ENCODE measurements at regions not wholly inside any gene's neighbourhood (a gene's known extent, or its start where the extent isn't known, plus 50 kb on each side); places are given as distances from the start of the nearest gene placed in this dataset.

DNA sequence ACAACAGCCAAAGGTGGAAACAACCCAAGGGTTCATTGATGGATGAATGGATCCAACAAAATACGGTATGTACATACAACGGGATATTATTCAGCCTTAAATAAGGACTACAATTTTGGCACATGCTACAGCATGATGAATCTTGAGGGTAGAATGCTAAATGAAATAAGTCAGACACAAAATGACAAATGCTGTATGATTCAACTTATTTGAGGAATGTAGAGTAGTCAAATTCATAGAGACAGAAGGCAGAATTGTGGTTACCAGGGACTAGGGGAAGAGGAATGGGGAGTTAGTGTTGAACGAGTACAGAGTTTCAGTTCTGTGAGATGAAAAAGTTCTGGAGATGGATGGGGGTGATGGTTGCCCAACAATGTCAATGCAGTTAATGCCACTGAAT lies 118.0 kb upstream of the PAXBP1 start:
- Histone ChIP-seq H3K4me3 (no peak overlapping the region), H3K9me3 (no peaks in the 10 kb centered on the region), H3K4me1 (no peaks in the 10 kb centered on the region), H3K27me3 (no peaks in the 10 kb centered on the region), H3K27ac (no peak overlapping the region), H3K36me3 (no peaks in the 10 kb centered on the region)
- 70% methylated on average over 3 of the region's 3 CpGs for WGBS (ENCODE audit: insufficient coverage, low coverage, low lambda C conversion rate, missing lambda C conversion rate)
- DNase-seq, result no peak
- TF ChIP-seq, protein P1, sequence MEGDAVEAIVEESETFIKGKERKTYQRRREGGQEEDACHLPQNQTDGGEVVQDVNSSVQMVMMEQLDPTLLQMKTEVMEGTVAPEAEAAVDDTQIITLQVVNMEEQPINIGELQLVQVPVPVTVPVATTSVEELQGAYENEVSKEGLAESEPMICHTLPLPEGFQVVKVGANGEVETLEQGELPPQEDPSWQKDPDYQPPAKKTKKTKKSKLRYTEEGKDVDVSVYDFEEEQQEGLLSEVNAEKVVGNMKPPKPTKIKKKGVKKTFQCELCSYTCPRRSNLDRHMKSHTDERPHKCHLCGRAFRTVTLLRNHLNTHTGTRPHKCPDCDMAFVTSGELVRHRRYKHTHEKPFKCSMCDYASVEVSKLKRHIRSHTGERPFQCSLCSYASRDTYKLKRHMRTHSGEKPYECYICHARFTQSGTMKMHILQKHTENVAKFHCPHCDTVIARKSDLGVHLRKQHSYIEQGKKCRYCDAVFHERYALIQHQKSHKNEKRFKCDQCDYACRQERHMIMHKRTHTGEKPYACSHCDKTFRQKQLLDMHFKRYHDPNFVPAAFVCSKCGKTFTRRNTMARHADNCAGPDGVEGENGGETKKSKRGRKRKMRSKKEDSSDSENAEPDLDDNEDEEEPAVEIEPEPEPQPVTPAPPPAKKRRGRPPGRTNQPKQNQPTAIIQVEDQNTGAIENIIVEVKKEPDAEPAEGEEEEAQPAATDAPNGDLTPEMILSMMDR (IDR thresholded peaks at IDR 0.05), result no peak
- ATAC-seq, result no peak
- intact Hi-C loops (cut with DNase I), result no loop called here

DNA sequence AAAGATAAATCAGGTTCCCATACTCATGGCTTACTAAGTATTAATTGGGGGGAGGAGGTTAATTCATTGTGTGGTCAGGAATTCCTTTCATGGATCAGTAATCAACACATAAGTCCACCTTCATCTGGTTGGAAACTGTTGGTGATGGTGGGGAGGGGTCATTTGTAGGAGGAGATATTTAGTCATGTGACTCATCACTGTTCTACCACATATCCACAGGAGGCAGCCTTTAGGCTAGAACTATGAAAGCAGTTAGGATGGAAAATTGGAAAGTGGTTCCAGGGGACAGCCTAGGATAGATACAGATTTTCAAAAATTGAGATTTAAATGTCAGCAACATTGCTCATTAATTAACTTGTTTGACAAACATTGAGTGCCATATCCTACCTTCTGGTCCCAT lies 122.8 kb upstream of the PAXBP1 start:
- TF ChIP-seq, protein P1 (IDR thresholded peaks at IDR 0.05), result no peak
- TF ChIP-seq POLR2A (IDR thresholded peaks at IDR 0.05), result no peak
- no peaks in the 10 kb centered on the region for H3K27me3 ChIP-seq
- DNase-seq (no peak), ATAC-seq (no peak)
- H3K9me3 ChIP-seq, result no peaks in the 10 kb centered on the region
- no peaks in the 10 kb centered on the region for H3K36me3 ChIP-seq
- no peak overlapping the region for H3K4me3 ChIP-seq
- H3K27ac ChIP-seq, result no peak overlapping the region
- intact Hi-C loops (cut with DNase I), result no loop called here
- H3K4me1 ChIP-seq, result no peaks in the 10 kb centered on the region

DNA sequence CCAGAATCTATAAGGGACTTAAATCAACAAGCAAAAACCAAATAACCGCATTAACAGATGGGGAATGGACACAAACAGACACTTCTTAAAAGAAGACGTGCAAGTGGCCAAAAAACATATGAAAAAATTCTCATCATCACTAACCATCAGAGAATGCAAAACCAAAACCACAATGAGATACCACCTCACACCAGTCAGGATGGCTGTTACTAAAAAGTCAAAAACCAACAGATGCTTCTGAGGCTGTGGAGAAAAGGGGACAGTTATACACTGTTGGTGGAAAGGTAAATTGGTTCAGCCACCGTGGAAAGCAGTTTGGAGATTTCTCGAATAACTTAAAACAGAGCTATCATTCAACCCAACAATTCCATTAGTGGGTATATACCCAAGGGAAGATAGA lies 124.9 kb upstream of the OLIG2 start:
- Histone ChIP-seq H3K9me3 (no peaks in the 10 kb centered on the region), H3K4me1 (no peaks in the 10 kb centered on the region), H3K27ac (no peak overlapping the region), H3K36me3 (no peaks in the 10 kb centered on the region), H3K4me3 (no peak overlapping the region), H3K27me3 (no peaks in the 10 kb centered on the region)
- ATAC-seq (no peak), DNase-seq (no peak)
- no peak for TF ChIP-seq POLR2A (IDR thresholded peaks at IDR 0.05)
- TF ChIP-seq, protein P1 (IDR thresholded peaks at IDR 0.05), result no peak
- WGBS (ENCODE audit: insufficient coverage, low coverage, low lambda C conversion rate, missing lambda C conversion rate), result 78% methylated on average over 4 of the region's 4 CpGs
- intact Hi-C loops (cut with DNase I), result no loop called here

DNA sequence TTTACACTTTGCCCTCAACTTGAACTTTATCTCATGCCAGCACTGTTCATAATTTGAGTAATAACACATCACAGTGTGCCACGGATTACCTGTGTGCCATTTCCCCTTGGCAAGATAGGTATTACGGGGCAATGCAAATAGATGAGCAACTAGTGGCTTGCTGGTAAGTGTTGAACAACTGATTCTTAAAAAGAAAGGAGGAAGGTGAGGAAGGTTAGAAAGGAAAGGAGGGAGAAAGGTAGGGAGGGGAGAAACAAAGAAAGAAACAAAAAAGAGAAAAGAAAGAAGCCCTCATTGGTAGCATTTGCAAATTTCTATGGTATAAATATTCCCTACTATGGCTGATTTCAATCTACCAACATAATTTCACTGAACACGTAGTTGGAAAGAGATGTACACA lies 118.2 kb upstream of the OLIG2 start:
- 37% methylated on average over 3 of the region's 3 CpGs for WGBS (ENCODE audit: insufficient coverage, low coverage, low lambda C conversion rate, missing lambda C conversion rate)
- Histone ChIP-seq H3K9me3 (no peaks in the 10 kb centered on the region), H3K4me1 (no peaks in the 10 kb centered on the region), H3K4me3 (no peak overlapping the region), H3K27ac (no peak overlapping the region), H3K36me3 (no peaks in the 10 kb centered on the region), H3K27me3 (no peaks in the 10 kb centered on the region)
- no peak for TF ChIP-seq POLR2A (IDR thresholded peaks at IDR 0.05)
- TF ChIP-seq, protein P1 (IDR thresholded peaks at IDR 0.05), result no peak
- intact Hi-C loops (cut with DNase I), result no loop called here
- DNase-seq, result no peak
- no peak for ATAC-seq

DNA sequence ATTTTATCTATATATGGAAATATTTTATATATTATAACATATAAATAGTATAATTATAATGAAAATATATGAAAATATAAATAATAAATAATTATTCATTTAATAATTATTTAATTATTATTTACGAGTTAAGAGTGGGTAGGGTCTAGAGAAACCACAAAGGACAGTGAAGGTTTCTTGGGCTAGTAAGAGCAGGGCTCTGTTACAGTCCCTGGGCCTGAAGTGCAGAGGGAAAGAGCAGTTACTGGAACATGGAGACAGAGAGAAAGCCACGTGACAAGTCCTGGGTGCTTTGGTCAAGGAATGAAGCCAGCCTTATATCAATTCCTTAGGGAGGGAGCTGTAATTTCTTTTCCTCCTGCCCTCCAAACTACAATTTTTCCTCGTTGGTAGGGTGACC lies 117.2 kb upstream of the OLIG2 start:
- no peak for ATAC-seq
- intact Hi-C loops (cut with DNase I), result no loop called here
- Histone ChIP-seq H3K27me3 (no peaks in the 10 kb centered on the region), H3K9me3 (no peaks in the 10 kb centered on the region), H3K27ac (no peak overlapping the region), H3K4me3 (no peak overlapping the region), H3K4me1 (no peaks in the 10 kb centered on the region), H3K36me3 (no peaks in the 10 kb centered on the region)
- WGBS (ENCODE audit: insufficient coverage, low coverage, low lambda C conversion rate, missing lambda C conversion rate), result 66% methylated on average over 3 of the region's 3 CpGs
- TF ChIP-seq, protein P1 (IDR thresholded peaks at IDR 0.05), result no peak
- no peak for TF ChIP-seq POLR2A (IDR thresholded peaks at IDR 0.05)
- DNase-seq, result no peak

All from right lobe of liver (tissue), 6 donors.